Common myeloid progenitor, CD34-positive (primary cell): ENCODE measurements at regions not wholly inside any gene's neighbourhood (a gene's known extent, or its start where the extent isn't known, plus 50 kb on each side); places are given as distances from the start of the nearest gene placed in this dataset.

ENCODE experiments used
- CTCF ChIA-PET: fragments of 350-600 bp; sonication (Branson Sonifier 250); formaldehyde crosslinking; loops from one replicate; lab custom pipeline; 2021; ENCODE audit warnings: antibody characterized with exemption; lab: Charles Lee
- POLR2A ChIA-PET: fragments of 350-600 bp; sonication (Branson Sonifier 250); formaldehyde crosslinking; loops from one replicate; lab custom pipeline; 2021; ENCODE audit warnings: antibody characterized with exemption; lab: Charles Lee
- DNase-seq, 3 donors: peaks; one replicate each; pipeline versions ENCODE4 v3.0.0 to v3.0.0-alpha.2; 2013
- H3K27ac ChIP-seq, 2 experiments: 1 replicate in 1 of 2; 2 replicates in 1 of 2; pipeline ENCODE4 v1.7.0; 2013; ENCODE audit warnings: inconsistent platforms in 2 of 2, low read length in 2 of 2, mild to moderate bottlenecking in 2 of 2, low read depth in 1 of 2, moderate library complexity in 1 of 2; ENCODE audit not compliant: severe bottlenecking in 2 of 2, insufficient read depth in 1 of 2, poor library complexity in 1 of 2
- H3K27me3 ChIP-seq, 5 experiments: replicated peaks in 2 of 5; 1 replicate in 3 of 5; 2 replicates in 2 of 5; pipeline versions ENCODE4 v1.6.1 to v1.7.0; 2013; ENCODE audit warnings: low read length in 4 of 5, mild to moderate bottlenecking in 2 of 5, moderate library complexity in 2 of 5, inconsistent platforms in 1 of 5; ENCODE audit not compliant: insufficient read depth in 5 of 5, control insufficient read depth in 4 of 5
- H3K36me3 ChIP-seq, 4 experiments: 1 replicate in 2 of 4; 2 replicates in 2 of 4; pipeline versions ENCODE4 v1.6.1 to v1.7.0; 2013; ENCODE audit warnings: low read length in 3 of 4, control low read depth in 1 of 4, mild to moderate bottlenecking in 1 of 4; ENCODE audit not compliant: control insufficient read depth in 4 of 4, insufficient read depth in 4 of 4
- H3K4me1 ChIP-seq, 4 experiments: 1 replicate in 3 of 4; 2 replicates in 1 of 4; pipeline versions ENCODE4 v1.6.1 to v1.7.1; 2013; ENCODE audit warnings: low read length in 3 of 4, mild to moderate bottlenecking in 3 of 4, control low read depth in 1 of 4, inconsistent platforms in 1 of 4, moderate library complexity in 1 of 4; ENCODE audit not compliant: control insufficient read depth in 4 of 4, insufficient read depth in 4 of 4; ENCODE audit errors: control extremely low read depth in 1 of 4
- H3K4me3 ChIP-seq, 7 experiments: 1 replicate in 4 of 7; 2 replicates in 3 of 7; pipeline versions ENCODE4 v1.5.1 to v1.7.0; 2013; ENCODE audit warnings: mild to moderate bottlenecking in 7 of 7, low read length in 6 of 7, moderate library complexity in 6 of 7, inconsistent platforms in 2 of 7, low read depth in 2 of 7, control low read depth in 1 of 7; ENCODE audit not compliant: insufficient read depth in 4 of 7, control insufficient read depth in 1 of 7; ENCODE audit errors: extremely low read depth in 1 of 7
- H3K9me3 ChIP-seq, 5 experiments: 1 replicate in 4 of 5; 2 replicates in 1 of 5; pipeline versions ENCODE4 v1.6.1 to v1.7.1; 2013; ENCODE audit warnings: low read length in 4 of 5, mild to moderate bottlenecking in 2 of 5, inconsistent platforms in 1 of 5, low read depth in 1 of 5, moderate library complexity in 1 of 5; ENCODE audit not compliant: control insufficient read depth in 4 of 5, insufficient read depth in 2 of 5; ENCODE audit errors: control extremely low read depth in 1 of 5
- WGBS: methylation state at CpG from one replicate; pipeline ENCODE4 v1.1.5; 2013; ENCODE audit not compliant: insufficient coverage; 5-methylcytosine and 5-hydroxymethylcytosine counted together

DNA sequence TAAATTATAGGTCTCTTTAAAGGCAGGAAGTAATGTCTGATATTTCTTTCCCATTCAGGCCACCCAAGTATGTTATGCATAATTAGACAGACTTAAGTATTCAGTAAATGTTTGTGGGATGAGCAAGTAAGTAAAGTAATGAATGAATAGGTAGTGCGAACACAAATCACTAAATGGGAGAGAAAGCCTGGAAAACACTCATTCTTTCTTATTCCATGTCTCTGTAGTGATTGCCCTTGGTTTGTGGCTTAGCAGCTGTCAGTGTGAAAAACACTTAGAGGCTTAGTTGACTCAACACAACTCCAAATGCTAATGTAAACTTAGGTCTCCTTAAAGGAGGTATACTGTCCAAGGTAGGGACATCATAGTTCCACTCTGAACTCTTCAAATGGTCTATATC, 182.5 kb downstream of the ZC3H11B start:
- Histone ChIP-seq H3K9me3 (no peaks in the 10 kb centered on the region), H3K36me3 (no peaks in the 10 kb centered on the region), H3K4me1 (no peaks in the 10 kb centered on the region), H3K4me3 (no peak overlapping the region), H3K27ac (no peak overlapping the region), H3K27me3 (no peaks in the 10 kb centered on the region)
- POLR2A ChIA-PET, result no interaction called here
- CTCF ChIA-PET, result no interaction called here
- DNase-seq, result no peak
- WGBS, result no CpG with 5 or more reads among the region's 1 CpG

DNA sequence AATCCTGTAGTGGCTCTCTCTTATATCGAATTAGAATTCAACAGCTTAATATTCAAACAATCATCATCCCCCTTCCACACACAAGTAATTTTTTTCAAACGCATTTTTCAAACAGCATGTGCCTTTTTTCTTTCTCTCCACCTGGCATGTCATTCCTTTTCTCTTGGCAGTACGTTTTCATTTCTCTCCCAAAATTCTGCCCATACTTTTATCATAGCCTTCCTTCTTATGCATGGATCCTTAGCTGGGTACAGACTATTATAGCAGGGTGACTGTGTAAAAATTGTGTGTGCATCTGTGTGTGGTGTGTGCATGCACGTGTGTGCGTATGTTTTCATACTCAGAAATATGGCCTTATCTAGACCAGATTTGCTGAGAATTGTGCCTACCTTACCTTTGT, 184.3 kb downstream of the ZC3H11B start:
- H3K27me3 ChIP-seq, result no peaks in the 10 kb centered on the region
- no peaks in the 10 kb centered on the region for H3K4me1 ChIP-seq
- no peak overlapping the region for H3K4me3 ChIP-seq
- 63% methylated on average over 3 of the region's 5 CpGs for WGBS
- DNase-seq, result no peak
- CTCF ChIA-PET, result interaction anchor here (1.2 to 1.6 kb wide), 2 partner anchors 9 to 12 kb away, joined by 3 to 7 read pairs; no protein-coding TSS in a partner anchor
- no peaks in the 10 kb centered on the region for H3K36me3 ChIP-seq
- H3K9me3 ChIP-seq, result no peaks in the 10 kb centered on the region
- POLR2A ChIA-PET, result no interaction called here
- H3K27ac ChIP-seq, result no peak overlapping the region

DNA sequence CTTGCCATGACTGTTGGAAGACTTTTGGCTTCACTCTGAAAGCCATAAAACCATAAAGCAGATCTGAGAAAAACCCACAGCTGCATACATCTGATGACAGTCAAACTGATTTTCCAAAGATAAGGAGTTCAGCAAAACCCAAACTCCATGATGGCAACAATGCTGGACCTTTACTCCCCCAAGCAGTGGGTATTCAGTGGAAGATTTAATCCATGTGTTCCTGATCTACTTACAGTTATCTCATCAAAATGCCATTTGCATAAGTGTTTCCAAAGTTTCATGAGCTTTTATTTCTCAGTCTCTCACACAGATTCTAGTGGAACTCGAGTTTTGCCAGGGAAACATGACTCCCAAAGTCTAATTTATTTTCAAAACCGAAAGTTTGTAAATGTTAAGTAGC, 184.9 kb downstream of the ZC3H11B start:
- H3K9me3 ChIP-seq, result no peaks in the 10 kb centered on the region
- H3K4me1 ChIP-seq, result no peaks in the 10 kb centered on the region
- H3K27me3 ChIP-seq, result no peaks in the 10 kb centered on the region
- CTCF ChIA-PET, result interaction anchor here (1.2 to 1.6 kb wide), 2 partner anchors 9 to 11 kb away, joined by 3 to 7 read pairs; no protein-coding TSS in a partner anchor
- POLR2A ChIA-PET, result no interaction called here
- no peak overlapping the region for H3K27ac ChIP-seq
- DNase-seq, result no peak
- H3K4me3 ChIP-seq, result no peak overlapping the region
- no CpG with 5 or more reads among the region's 2 CpGs for WGBS
- no peaks in the 10 kb centered on the region for H3K36me3 ChIP-seq

DNA sequence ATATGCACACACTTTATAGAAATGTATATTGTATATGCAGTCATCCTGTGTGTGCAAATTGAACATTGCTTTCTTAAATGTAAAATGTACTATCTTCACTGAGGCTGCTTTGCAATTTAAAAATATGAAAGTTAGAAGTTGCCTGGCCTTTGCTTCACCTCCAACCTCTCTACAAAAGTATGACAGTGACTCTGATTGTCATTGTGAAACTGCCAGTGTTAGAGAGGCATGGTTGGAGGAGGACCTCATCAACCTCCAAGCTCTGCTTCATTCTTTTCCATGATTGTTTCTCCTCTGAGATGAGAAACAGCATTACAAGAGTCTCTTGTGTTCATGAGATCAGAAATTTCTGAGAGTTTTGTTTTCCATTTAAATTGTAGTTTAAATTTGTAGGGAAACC, 185.5 kb downstream of the ZC3H11B start:
- DNase-seq, result no peak
- no peaks in the 10 kb centered on the region for H3K9me3 ChIP-seq
- no peak overlapping the region for H3K4me3 ChIP-seq
- ChIA-PET CTCF (no interaction called here), POLR2A (no interaction called here)
- no peak overlapping the region for H3K27ac ChIP-seq
- H3K27me3 ChIP-seq, result no peaks in the 10 kb centered on the region
- H3K4me1 ChIP-seq, result no peaks in the 10 kb centered on the region
- no peaks in the 10 kb centered on the region for H3K36me3 ChIP-seq

DNA sequence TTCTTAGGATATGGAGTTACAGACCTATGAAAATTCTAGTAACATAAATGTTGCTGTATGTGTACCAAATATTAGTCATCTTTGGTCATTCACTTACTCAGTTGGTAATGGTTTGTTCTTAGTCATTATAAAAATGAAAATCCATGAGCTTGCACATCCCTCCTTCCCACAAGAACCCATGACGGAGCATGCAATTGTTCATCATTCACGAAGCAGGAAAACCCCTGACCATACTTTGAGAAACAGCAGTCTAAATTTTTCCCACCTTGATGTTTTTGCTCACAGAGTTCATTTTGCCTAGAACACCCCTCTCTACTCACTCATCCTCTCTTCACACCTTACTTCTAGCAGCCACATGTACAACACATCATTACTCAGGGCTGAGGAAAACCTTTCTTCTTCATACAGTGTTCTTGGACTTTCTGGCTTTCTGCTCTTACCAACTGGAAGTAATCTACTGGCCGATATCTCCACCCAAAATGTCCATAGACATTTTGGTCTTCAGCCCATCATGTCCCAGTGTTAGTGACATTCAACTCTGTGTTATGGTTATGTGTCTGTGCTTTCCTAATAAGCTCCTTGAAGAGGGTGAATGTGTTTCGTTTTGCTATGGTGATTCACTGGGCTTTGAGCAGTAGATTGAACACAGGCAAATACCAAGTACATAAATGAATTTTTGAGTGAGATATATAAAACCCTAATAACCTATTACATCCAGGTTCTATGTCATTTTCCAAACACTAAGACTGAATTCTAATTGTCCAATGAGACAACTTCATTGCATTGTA, 189.9 kb downstream of the ZC3H11B start:
- H3K36me3 ChIP-seq, result no peaks in the 10 kb centered on the region
- no peak overlapping the region for H3K27ac ChIP-seq
- no peak for DNase-seq
- H3K4me3 ChIP-seq, result no peak overlapping the region
- ChIA-PET POLR2A (no interaction called here), CTCF (no interaction called here)
- 93% methylated on average over 3 of the region's 4 CpGs for WGBS
- H3K27me3 ChIP-seq, result no peaks in the 10 kb centered on the region
- no peaks in the 10 kb centered on the region for H3K4me1 ChIP-seq
- no peaks in the 10 kb centered on the region for H3K9me3 ChIP-seq

DNA sequence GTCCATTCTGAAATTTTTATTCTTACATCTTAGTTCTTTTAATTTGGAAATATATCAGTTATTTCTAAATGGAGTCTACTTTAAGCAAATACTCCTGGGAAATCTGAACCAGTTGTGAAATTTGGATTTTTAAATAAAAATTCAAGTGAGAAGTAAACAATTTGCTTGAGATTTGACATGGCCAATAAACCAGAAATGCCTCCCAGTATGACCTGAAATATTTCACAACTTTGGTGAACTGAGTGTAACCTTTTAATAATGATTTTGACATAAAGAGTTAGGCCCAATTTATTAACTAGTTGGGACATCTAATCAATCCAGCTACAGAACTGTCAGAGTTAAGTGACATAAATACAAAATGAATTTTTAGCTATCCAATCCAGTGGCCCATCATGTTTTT, 192.0 kb downstream of the ZC3H11B start:
- Histone ChIP-seq H3K27me3 (no peaks in the 10 kb centered on the region), H3K36me3 (no peaks in the 10 kb centered on the region), H3K9me3 (no peaks in the 10 kb centered on the region), H3K4me3 (no peak overlapping the region), H3K4me1 (no peaks in the 10 kb centered on the region), H3K27ac (no peak overlapping the region)
- CTCF ChIA-PET, result no interaction called here
- POLR2A ChIA-PET, result no interaction called here
- DNase-seq, result no peak

DNA sequence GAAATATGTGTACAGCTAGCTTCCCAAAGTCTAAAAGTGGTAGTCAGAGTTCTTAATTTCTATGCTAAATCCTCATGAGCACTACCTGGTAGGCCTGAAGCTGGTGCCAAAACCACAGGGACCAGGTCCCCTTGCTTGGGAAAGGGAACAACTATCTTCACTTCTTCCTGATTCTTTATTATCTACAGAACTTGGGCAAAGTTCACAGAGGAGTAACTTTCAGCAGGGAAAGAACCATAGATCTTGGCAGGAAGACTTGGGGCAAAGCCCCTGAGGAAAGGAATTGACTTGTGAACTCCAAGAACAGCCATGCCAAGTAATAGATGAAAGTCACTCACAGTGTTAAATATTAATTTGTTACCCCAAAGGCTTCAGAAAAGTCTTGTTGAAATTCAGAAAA, 193.0 kb downstream of the ZC3H11B start:
- Histone ChIP-seq H3K4me3 (no peak overlapping the region), H3K9me3 (no peaks in the 10 kb centered on the region), H3K36me3 (no peaks in the 10 kb centered on the region), H3K27me3 (no peaks in the 10 kb centered on the region), H3K4me1 (no peaks in the 10 kb centered on the region), H3K27ac (no peak overlapping the region)
- ChIA-PET POLR2A (no interaction called here), CTCF (interaction anchor here (2.0 kb wide), 1 partner anchor 9 kb away, joined by 7 read pairs; no protein-coding TSS in a partner anchor)
- DNase-seq, result no peak
